GM12878 (cell line): ENCODE measurements at regions not wholly inside any gene's neighbourhood (a gene's known extent, or its start where the extent isn't known, plus 50 kb on each side); places are given as distances from the start of the nearest gene placed in this dataset.

Experiments
- ATAC-seq: fragments of 200-7000 bp; cut with Tn5 transposase; 3 replicates; pipeline ENCODE4 v1.9.1; 2020; ENCODE audit warnings: mild to moderate bottlenecking, moderate library complexity
- BruUV-seq: library from RNA; stranded (reverse); fragments of 400-500 nt; replicated peaks from 2 replicates; lab custom pipeline; 2021; lab: Mats Ljungman, UMichigan
- CTCF ChIA-PET: fragments of 300-600 bp; sonication (Branson Sonifier 250); formaldehyde crosslinking; extraction: SDS; loops from one replicate; lab custom pipeline; 2021; ENCODE audit warnings: inconsistent platforms; lab: Yijun Ruan, JAX
- POLR2A ChIA-PET: fragments of 350-600 bp; formaldehyde crosslinking; extraction: SDS; loops from one replicate; lab custom pipeline; 2021; ENCODE audit warnings: inconsistent platforms; lab: Charles Lee
- RAD21 ChIA-PET: fragments of 300-600 bp; sonication (Branson Sonifier 250); formaldehyde crosslinking; loops from one replicate; lab custom pipeline; 2023; ENCODE audit warnings: antibody characterized with exemption; ENCODE audit not compliant: unreplicated experiment; lab: Charles Lee
- SMC1A ChIA-PET: fragments of 300-600 bp; sonication (Branson Sonifier 250); formaldehyde crosslinking; loops from one replicate; lab custom pipeline; 2023; ENCODE audit not compliant: unreplicated experiment, uncharacterized antibody; lab: Charles Lee
- DNase-seq: peaks from one replicate; pipeline ENCODE4 v3.0.0-alpha.2; 2011; ENCODE audit warnings: low read depth, low spot score
- FAIRE-seq: peaks from 3 replicates; lab custom pipeline; 2011; peaks lifted over from hg19 to GRCh38; lab: Jason Lieb, UNC
- H2AFZ ChIP-seq: 2 replicates; pipeline ENCODE4 v1.6.0; 2011; ENCODE audit warnings: low read depth, low read length, control low read depth; ENCODE audit not compliant: control insufficient read depth
- H3K27ac ChIP-seq: 2 replicates; pipeline ENCODE4 v1.5.1; 2011; ENCODE audit warnings: control low read depth; ENCODE audit not compliant: control insufficient read depth, insufficient read depth
- H3K27me3 ChIP-seq, 2 experiments: replicated peaks in 1 of 2; 2 replicates each; pipeline versions ENCODE4 v1.6.0 to v1.6.1; 2011; ENCODE audit warnings: low read length in 1 of 2; ENCODE audit not compliant: control insufficient read depth in 2 of 2, insufficient read depth in 2 of 2
- H3K36me3 ChIP-seq, 2 experiments: 2 replicates each; pipeline ENCODE4 v1.5.1; 2011; ENCODE audit warnings: low read length in 1 of 2; ENCODE audit not compliant: control insufficient read depth in 2 of 2, insufficient read depth in 2 of 2
- H3K4me1 ChIP-seq: 2 replicates; pipeline ENCODE4 v1.6.1; 2011; ENCODE audit warnings: mild to moderate bottlenecking, low read length, moderate library complexity, mixed read lengths; ENCODE audit not compliant: control insufficient read depth, insufficient read depth
- H3K4me2 ChIP-seq: 2 replicates; pipeline ENCODE4 v1.6.0; 2011; ENCODE audit warnings: control low read depth; ENCODE audit not compliant: control insufficient read depth, insufficient read depth
- H3K4me3 ChIP-seq: fragments of 200-600 bp; sonication (generic); 2 replicates; pipeline ENCODE4 v1.5.1; 2016
- H3K79me2 ChIP-seq: 2 replicates; pipeline ENCODE4 v1.6.0; 2011; ENCODE audit warnings: low read length; ENCODE audit not compliant: control insufficient read depth, insufficient read depth
- H3K9ac ChIP-seq: 2 replicates; pipeline ENCODE4 v1.8.0; 2011; ENCODE audit warnings: low read length, control low read depth, mixed read lengths; ENCODE audit not compliant: control insufficient read depth, insufficient read depth
- H3K9me3 ChIP-seq: replicated peaks from 3 replicates; pipeline ENCODE4 v1.5.1; 2011; ENCODE audit warnings: mild to moderate bottlenecking, low read length; ENCODE audit not compliant: control insufficient read depth, insufficient read depth
- H4K20me1 ChIP-seq: 2 replicates; pipeline ENCODE4 v1.6.0; 2011; ENCODE audit not compliant: control insufficient read depth, insufficient read depth
- CBX5 ChIP-seq: sonication (generic); IDR thresholded peaks from 2 replicates; pipeline ENCODE4 v1.6.1; 2016; ENCODE audit warnings: low read depth, moderate library complexity, mild to moderate bottlenecking, inconsistent platforms
- HCFC1 ChIP-seq: fragments of 150-350 bp; IDR thresholded peaks from 2 replicates; pipeline ENCODE4 v1.6.1; 2014; ENCODE audit warnings: low read length
- HDGF ChIP-seq: fragments of 450-650 bp; IDR thresholded peaks from 2 replicates; pipeline ENCODE4 v1.6.1; 2016; ENCODE audit warnings: antibody characterized with exemption
- KLF5 ChIP-seq: fragments of 450-650 bp; IDR thresholded peaks from 2 replicates; pipeline ENCODE4 v1.6.1; 2014; ENCODE audit warnings: mild to moderate bottlenecking; ENCODE audit not compliant: partially characterized antibody
- NR2C1 ChIP-seq: fragments of 450-650 bp; IDR thresholded peaks from 2 replicates; pipeline ENCODE4 v1.6.1; 2017; ENCODE audit warnings: antibody characterized with exemption, mild to moderate bottlenecking, moderate library complexity
- PAX5 ChIP-seq: IDR thresholded peaks from 2 replicates; pipeline ENCODE4 v1.6.1; 2011; ENCODE audit warnings: low read depth, low read length, borderline replicate concordance
- RCOR1 ChIP-seq: conservative IDR thresholded peaks from 2 replicates; pipeline ENCODE4 v1.6.1; 2012; ENCODE audit warnings: low read depth, low read length, improper control_type of control experiment
- TBL1XR1 ChIP-seq: IDR thresholded peaks from 2 replicates; pipeline ENCODE4 v1.6.1; 2012; ENCODE audit warnings: low read depth, low read length, improper control_type of control experiment
- YY1 ChIP-seq: IDR thresholded peaks from 2 replicates; pipeline ENCODE4 v1.6.1; 2011; ENCODE audit warnings: low read depth, mild to moderate bottlenecking, low read length
- WGBS: methylation state at CpG from one replicate; pipeline ENCODE4 v1.1.6; 2016; ENCODE audit warnings: low lambda C conversion rate; ENCODE audit not compliant: insufficient replicate concordance, insufficient coverage; ENCODE audit errors: missing lambda C conversion rate; 5-methylcytosine and 5-hydroxymethylcytosine counted together
- in situ Hi-C: fragments of 300-500 bp; cut with MboI; formaldehyde crosslinking; loops from 9 replicates; pipeline ENCODE4 v1.14.3; 2018; ENCODE audit warnings: mixed read lengths
- intact Hi-C: fragments of 100-400 bp; cut with micrococcal nuclease; formaldehyde crosslinking; loops from one replicate; pipeline ENCODE4 v1.14.2; 2022; ENCODE audit not compliant: unreplicated experiment
- TF ChIP-seq, protein P1 (sequence below): fragments of 150-350 bp; IDR thresholded peaks from 2 replicates; pipeline ENCODE4 v1.6.1; 2016; ENCODE audit warnings: low read depth, low read length

DNA sequence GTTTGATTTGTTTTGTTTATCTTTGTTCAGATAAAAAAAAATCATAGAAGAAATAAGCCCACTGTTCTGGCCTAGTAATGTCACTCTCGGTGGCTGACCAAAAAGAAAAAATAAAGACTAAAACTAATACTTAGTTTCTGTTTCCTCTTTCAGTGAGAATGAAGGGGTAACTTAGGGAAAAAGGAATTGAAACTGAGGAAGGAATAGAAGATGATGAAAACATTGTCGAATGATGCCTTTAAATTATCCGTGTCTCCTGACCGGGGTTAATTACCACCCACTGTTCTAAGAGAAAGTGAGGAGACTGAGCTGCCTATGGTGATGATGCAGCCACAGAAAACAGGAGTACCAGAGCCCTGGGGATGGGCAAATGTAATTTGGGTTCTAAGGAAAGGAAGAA is 73.1 kb downstream of the PTCHD4 start:
- Histone ChIP-seq H4K20me1 (no peaks in the 10 kb centered on the region), H3K4me2 (no peak overlapping the region), H3K36me3 (no peaks in the 10 kb centered on the region), H3K79me2 (no peaks in the 10 kb centered on the region), H2AFZ (no peak overlapping the region), H3K27me3 (no peaks in the 10 kb centered on the region), H3K4me1 (no peaks in the 10 kb centered on the region), H3K9me3 (no peaks in the 10 kb centered on the region), H3K4me3 (no peak overlapping the region), H3K9ac (no peak overlapping the region), H3K27ac (no peak overlapping the region)
- TF ChIP-seq HCFC1 (no peak), HDGF (no peak), PAX5 (no peak), RCOR1 (no peak), NR2C1 (no peak), KLF5 (no peak), CBX5 (no peak), YY1 (no peak), TBL1XR1 (no peak)
- TF ChIP-seq, protein P1, sequence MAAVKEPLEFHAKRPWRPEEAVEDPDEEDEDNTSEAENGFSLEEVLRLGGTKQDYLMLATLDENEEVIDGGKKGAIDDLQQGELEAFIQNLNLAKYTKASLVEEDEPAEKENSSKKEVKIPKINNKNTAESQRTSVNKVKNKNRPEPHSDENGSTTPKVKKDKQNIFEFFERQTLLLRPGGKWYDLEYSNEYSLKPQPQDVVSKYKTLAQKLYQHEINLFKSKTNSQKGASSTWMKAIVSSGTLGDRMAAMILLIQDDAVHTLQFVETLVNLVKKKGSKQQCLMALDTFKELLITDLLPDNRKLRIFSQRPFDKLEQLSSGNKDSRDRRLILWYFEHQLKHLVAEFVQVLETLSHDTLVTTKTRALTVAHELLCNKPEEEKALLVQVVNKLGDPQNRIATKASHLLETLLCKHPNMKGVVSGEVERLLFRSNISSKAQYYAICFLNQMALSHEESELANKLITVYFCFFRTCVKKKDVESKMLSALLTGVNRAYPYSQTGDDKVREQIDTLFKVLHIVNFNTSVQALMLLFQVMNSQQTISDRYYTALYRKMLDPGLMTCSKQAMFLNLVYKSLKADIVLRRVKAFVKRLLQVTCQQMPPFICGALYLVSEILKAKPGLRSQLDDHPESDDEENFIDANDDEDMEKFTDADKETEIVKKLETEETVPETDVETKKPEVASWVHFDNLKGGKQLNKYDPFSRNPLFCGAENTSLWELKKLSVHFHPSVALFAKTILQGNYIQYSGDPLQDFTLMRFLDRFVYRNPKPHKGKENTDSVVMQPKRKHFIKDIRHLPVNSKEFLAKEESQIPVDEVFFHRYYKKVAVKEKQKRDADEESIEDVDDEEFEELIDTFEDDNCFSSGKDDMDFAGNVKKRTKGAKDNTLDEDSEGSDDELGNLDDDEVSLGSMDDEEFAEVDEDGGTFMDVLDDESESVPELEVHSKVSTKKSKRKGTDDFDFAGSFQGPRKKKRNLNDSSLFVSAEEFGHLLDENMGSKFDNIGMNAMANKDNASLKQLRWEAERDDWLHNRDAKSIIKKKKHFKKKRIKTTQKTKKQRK = no peak
- no peak for FAIRE-seq
- no TSS peak for BruUV-seq
- intact Hi-C loops (no loop called here), in situ Hi-C loops (no loop called here)
- no peak for DNase-seq
- CTCF ChIA-PET = no interaction called here
- SMC1A ChIA-PET = interaction anchor here (0.8 kb wide), 1 partner anchor 14 kb away, joined by 3 read pairs; no protein-coding TSS in a partner anchor
- no peak; the same call in 2 of the 3 replicates for ATAC-seq
- POLR2A ChIA-PET = interaction anchor here (0.7 kb wide), 1 partner anchor 161 kb away, joined by 3 read pairs; no protein-coding TSS in a partner anchor
- RAD21 ChIA-PET = no interaction called here
- 7% methylated on average over 4 of the region's 4 CpGs for whole genome bisulfite sequencing
